ENCODE measurements at regions not wholly inside any gene's neighbourhood (a gene's known extent, or its start where the extent isn't known, plus 50 kb on each side); places are given as distances from the start of the nearest gene placed in this dataset.
"Not testable (repeated sequence)": the region's sequence is repeated elsewhere in the genome, so short reads cannot be mapped to it uniquely, and the experiment has no call there.

GRCh38 chr2:187198136-187198535, 249.9 kb downstream of the CALCRL start:
- DNase-seq: no peak

- DNase-seq: no peak
These were observed 254.0 kb downstream of the CALCRL start for GRCh38 chr2:187194049-187194448.

- no peak for DNase-seq
These were observed 259.0 kb downstream of the CALCRL start for GRCh38 chr2:187188783-187189631.

- DNase-seq: no peak
These were observed 260.5 kb downstream of the CALCRL start for GRCh38 chr2:187187519-187187918.

GRCh38 chr2:187180529-187180928, 267.5 kb downstream of the CALCRL start:
- no peak for DNase-seq

- DNase-seq: not testable (repeated sequence)
These were observed 269.2 kb downstream of the CALCRL start for GRCh38 chr2:187178876-187179275.

GRCh38 chr2:187177253-187177652, 270.8 kb downstream of the CALCRL start:
- DNase-seq: no peak

GRCh38 chr2:187174582-187174981, 273.5 kb downstream of the CALCRL start:
- DNase-seq: peak; percentile 70

- DNase-seq: no peak
These were observed 276.7 kb downstream of the CALCRL start for GRCh38 chr2:187171318-187171717.

GRCh38 chr2:187169864-187170263, 278.2 kb downstream of the CALCRL start:
- DNase-seq: no peak

GRCh38 chr2:187168720-187169713, 279.0 kb downstream of the CALCRL start:
- DNase-seq: peak; percentile 35

- DNase-seq: no peak
These were observed 280.6 kb downstream of the CALCRL start for GRCh38 chr2:187167491-187167890.

- DNase-seq: no peak
These were observed 282.0 kb downstream of the CALCRL start for GRCh38 chr2:187165936-187166610.

- DNase-seq: no peak
These were observed 289.6 kb downstream of the CALCRL start for GRCh38 chr2:187158452-187158851.

GRCh38 chr2:187157046-187157445, 291.0 kb downstream of the CALCRL start:
- DNase-seq: no peak

- no peak for DNase-seq
These were observed 292.6 kb downstream of the CALCRL start for GRCh38 chr2:187155476-187155875.

- DNase-seq: no peak
These were observed 297.4 kb downstream of the CALCRL start for GRCh38 chr2:187150670-187151069.

- no peak for DNase-seq
These were observed 299.2 kb upstream of the ZSWIM2 start for GRCh38 chr2:187148059-187148714.

GRCh38 chr2:187143537-187143936, 294.6 kb upstream of the ZSWIM2 start:
- DNase-seq: no peak

GRCh38 chr2:187139469-187139868, 290.5 kb upstream of the ZSWIM2 start:
- no peak for DNase-seq

- peak; percentile 54 for DNase-seq
These were observed 289.3 kb upstream of the ZSWIM2 start for GRCh38 chr2:187138265-187138664.

- no peak for DNase-seq
These were observed 287.7 kb upstream of the ZSWIM2 start for GRCh38 chr2:187136646-187137045.
